ENCODE measurements at regions not wholly inside any gene's neighbourhood (a gene's known extent, or its start where the extent isn't known, plus 50 kb on each side); places are given as distances from the start of the nearest gene placed in this dataset.

- TF ChIP-seq EZH2 (IDR thresholded peaks at IDR 0.05), result no peak
- no peak for TF ChIP-seq POLR2AphosphoS5 (IDR thresholded peaks at IDR 0.05; ENCODE audit: borderline replicate concordance, low read depth, low read length)
Observed at GRCh38 chr17:69608808-69609472, 194.4 kb downstream of the MAP2K6 start.
